Stomach smooth muscle (tissue), 2 donors: ENCODE measurements at regions not wholly inside any gene's neighbourhood (a gene's known extent, or its start where the extent isn't known, plus 50 kb on each side); places are given as distances from the start of the nearest gene placed in this dataset.

ENCODE experiments used
- H3K27ac ChIP-seq: one replicate; pipeline ENCODE4 v1.7.0; 2013; ENCODE audit warnings: mild to moderate bottlenecking, low read length, inconsistent platforms
- H3K27me3 ChIP-seq, 2 donors: one replicate each; pipeline ENCODE4 v1.7.0; 2013; ENCODE audit warnings: low read length in 2 of 2; ENCODE audit not compliant: insufficient read depth in 2 of 2, control insufficient read depth in 1 of 2
- H3K36me3 ChIP-seq, 2 donors: one replicate each; pipeline ENCODE4 v1.7.0; 2013; ENCODE audit warnings: low read length in 2 of 2; ENCODE audit not compliant: control insufficient read depth in 2 of 2, insufficient read depth in 2 of 2
- H3K4me1 ChIP-seq: one replicate; pipeline ENCODE4 v1.7.0; 2013; ENCODE audit warnings: low read length; ENCODE audit not compliant: control insufficient read depth, insufficient read depth
- H3K4me3 ChIP-seq, 2 donors: one replicate each; pipeline ENCODE4 v1.7.0; 2013; ENCODE audit warnings: low read length in 2 of 2
- H3K9ac ChIP-seq, 2 donors: one replicate each; pipeline ENCODE4 v1.7.0; 2013; ENCODE audit warnings: low read length in 2 of 2, mild to moderate bottlenecking in 1 of 2
- H3K9me3 ChIP-seq, 2 donors: one replicate each; pipeline ENCODE4 v1.7.0; 2013; ENCODE audit warnings: low read length in 2 of 2; ENCODE audit not compliant: control insufficient read depth in 2 of 2
- donor health status: healthy.
- donor health status: Pancreatic carcinoma.

DNA sequence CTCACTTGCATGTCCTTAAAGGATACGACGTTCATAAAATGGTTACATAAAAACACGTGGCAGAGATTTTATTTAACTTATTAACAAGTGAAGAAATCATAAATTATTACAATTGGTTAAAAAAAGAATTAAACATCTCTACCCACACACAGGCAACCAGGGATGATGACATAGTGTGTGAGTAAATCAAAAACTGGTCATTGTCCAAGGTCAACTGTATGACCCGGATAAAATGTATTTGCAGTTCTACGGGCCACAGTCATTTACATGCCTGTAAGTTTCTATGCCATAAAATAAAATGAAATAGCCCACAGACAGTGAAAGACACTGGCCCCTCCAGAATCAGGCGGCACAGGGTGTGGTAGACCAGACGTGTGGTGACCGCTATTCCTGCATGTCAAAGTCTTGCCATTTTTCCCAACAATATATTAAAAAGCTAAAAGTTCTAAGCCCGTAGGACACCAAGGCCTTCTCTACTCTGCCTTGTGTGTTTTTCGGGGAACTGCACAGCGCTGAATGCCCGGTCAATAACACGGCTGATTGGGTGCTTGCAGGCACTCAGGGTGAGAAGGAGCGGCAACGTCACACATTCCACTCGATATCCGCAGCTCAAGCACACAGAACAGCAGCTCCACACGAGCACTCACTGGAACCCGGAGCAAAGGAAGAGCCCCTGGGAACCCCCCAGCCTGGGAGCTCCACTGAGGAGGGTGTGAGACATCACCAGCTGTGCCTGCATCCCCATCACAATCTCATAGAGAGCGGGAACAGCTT, 143.3 kb upstream of the PPP2R2D start:
- H3K27ac ChIP-seq, result no peak overlapping the region
- no peaks in the 10 kb centered on the region for H3K36me3 ChIP-seq
- H3K9me3 ChIP-seq, result no peaks in the 10 kb centered on the region
- no peaks in the 10 kb centered on the region for H3K4me1 ChIP-seq
- no peak overlapping the region for H3K9ac ChIP-seq
- no peaks in the 10 kb centered on the region for H3K27me3 ChIP-seq
- H3K4me3 ChIP-seq, result no peak overlapping the region

- Histone ChIP-seq H3K36me3 (no peaks in the 10 kb centered on the region), H3K4me1 (no peaks in the 10 kb centered on the region), H3K4me3 (no peak overlapping the region), H3K27ac (no peak overlapping the region), H3K27me3 (no peaks in the 10 kb centered on the region), H3K9ac (no peak overlapping the region), H3K9me3 (no peaks in the 10 kb centered on the region)
Measured at GRCh38 chr10:131758062-131758938, 142.5 kb upstream of the PPP2R2D start.

DNA sequence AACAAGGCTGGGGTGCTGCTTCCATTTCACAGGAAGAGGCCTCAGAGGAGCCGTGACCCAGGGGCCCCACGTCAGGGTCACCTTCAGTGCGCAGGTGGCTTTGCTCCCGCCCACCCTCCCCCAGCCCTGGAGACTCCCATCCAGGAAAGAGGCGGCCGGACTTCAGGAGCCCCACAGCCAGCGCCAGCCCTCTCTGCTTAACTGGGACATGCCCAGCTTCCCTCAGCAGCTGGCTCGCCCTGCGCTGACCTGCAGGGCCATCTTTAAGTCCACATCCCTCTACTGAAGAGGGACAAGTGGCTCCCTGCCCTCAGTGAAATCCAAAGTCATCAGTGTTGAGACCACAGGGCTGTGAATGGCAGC, 141.9 kb upstream of the PPP2R2D start:
- H3K27me3 ChIP-seq, result no peaks in the 10 kb centered on the region
- H3K27ac ChIP-seq, result no peak overlapping the region
- H3K9me3 ChIP-seq, result no peaks in the 10 kb centered on the region
- H3K9ac ChIP-seq, result no peak overlapping the region
- H3K4me3 ChIP-seq, result no peak overlapping the region
- no peaks in the 10 kb centered on the region for H3K4me1 ChIP-seq
- no peaks in the 10 kb centered on the region for H3K36me3 ChIP-seq

- Histone ChIP-seq H3K27ac (no peak overlapping the region), H3K9me3 (no peaks in the 10 kb centered on the region), H3K36me3 (no peaks in the 10 kb centered on the region), H3K27me3 (no peaks in the 10 kb centered on the region), H3K4me1 (no peaks in the 10 kb centered on the region), H3K4me3 (no peak overlapping the region), H3K9ac (no peak overlapping the region)
Measured at GRCh38 chr10:131759347-131759746, 141.5 kb upstream of the PPP2R2D start.

DNA sequence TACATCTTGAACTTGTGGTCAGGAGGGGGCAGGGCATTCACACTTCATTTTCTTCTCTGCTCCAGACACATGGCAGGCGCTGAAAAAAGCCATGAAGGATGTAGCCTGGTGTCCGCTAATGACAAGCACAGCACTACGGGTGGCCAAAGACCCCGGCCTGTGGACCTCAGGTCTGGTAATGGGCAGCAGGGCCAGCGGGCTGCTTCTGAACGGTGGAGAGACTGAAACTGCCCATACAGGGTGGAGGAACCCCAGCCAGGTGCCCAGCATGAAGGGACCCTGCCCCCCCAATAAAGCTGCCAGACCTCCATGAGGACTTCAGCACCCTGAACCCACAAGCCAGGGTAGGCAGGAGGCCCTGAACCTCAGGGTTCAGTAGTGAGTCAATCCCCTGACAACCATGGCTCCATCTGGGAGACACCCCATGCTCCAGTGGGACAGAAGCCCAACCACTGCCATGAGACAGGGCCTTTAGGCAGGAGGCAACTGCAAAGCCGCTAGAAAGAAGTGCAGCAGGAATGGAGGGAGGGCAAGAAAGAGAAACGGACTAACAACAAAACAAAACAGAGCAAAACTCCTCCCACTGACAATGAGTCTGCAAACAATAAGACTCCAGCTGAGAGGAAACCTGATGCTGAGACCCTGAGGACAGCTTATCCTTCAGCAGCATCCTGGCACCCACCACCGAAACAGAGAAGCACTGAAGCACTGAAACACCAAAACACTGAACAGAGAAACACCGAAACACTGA, 140.2 kb upstream of the PPP2R2D start:
- Histone ChIP-seq H3K4me3 (no peak overlapping the region), H3K9ac (no peak overlapping the region), H3K4me1 (no peaks in the 10 kb centered on the region), H3K27me3 (no peaks in the 10 kb centered on the region), H3K36me3 (no peaks in the 10 kb centered on the region), H3K27ac (no peak overlapping the region), H3K9me3 (no peaks in the 10 kb centered on the region)

GRCh38 chr10:131762789-131763696, 137.8 kb upstream of the PPP2R2D start:
- H3K27ac ChIP-seq, result no peak overlapping the region
- no peaks in the 10 kb centered on the region for H3K4me1 ChIP-seq
- H3K9ac ChIP-seq, result no peak overlapping the region
- H3K36me3 ChIP-seq, result no peaks in the 10 kb centered on the region
- H3K4me3 ChIP-seq, result no peak overlapping the region
- H3K27me3 ChIP-seq, result no peaks in the 10 kb centered on the region
- H3K9me3 ChIP-seq, result no peaks in the 10 kb centered on the region

- Histone ChIP-seq H3K4me3 (no peak overlapping the region), H3K36me3 (no peaks in the 10 kb centered on the region), H3K27me3 (no peaks in the 10 kb centered on the region), H3K9me3 (no peaks in the 10 kb centered on the region), H3K4me1 (no peaks in the 10 kb centered on the region), H3K9ac (no peak overlapping the region), H3K27ac (no peak overlapping the region)
Measured at GRCh38 chr10:131764929-131765328, 135.9 kb upstream of the PPP2R2D start.

- Histone ChIP-seq H3K9me3 (no peaks in the 10 kb centered on the region), H3K4me1 (no peaks in the 10 kb centered on the region), H3K36me3 (no peaks in the 10 kb centered on the region), H3K27ac (no peak overlapping the region), H3K4me3 (no peak overlapping the region), H3K27me3 (no peaks in the 10 kb centered on the region), H3K9ac (no peak overlapping the region)
Measured at GRCh38 chr10:131766096-131766495, 134.7 kb upstream of the PPP2R2D start.

- H3K4me3 ChIP-seq, result no peak overlapping the region
- H3K36me3 ChIP-seq, result no peaks in the 10 kb centered on the region
- H3K9me3 ChIP-seq, result no peaks in the 10 kb centered on the region
- H3K9ac ChIP-seq, result no peak overlapping the region
- H3K27me3 ChIP-seq, result no peaks in the 10 kb centered on the region
- peaks cover 13% of the 10 kb centered on the region for H3K4me1 ChIP-seq
- H3K27ac ChIP-seq, result no peak overlapping the region
Measured at GRCh38 chr10:131767716-131768115, 133.1 kb upstream of the PPP2R2D start.
